HepG2 (cell line): ENCODE measurements at regions not wholly inside any gene's neighbourhood (a gene's known extent, or its start where the extent isn't known, plus 50 kb on each side); places are given as distances from the start of the nearest gene placed in this dataset.

Source experiments
- GZF1 ChIP-seq: sonication (generic); formaldehyde crosslinking; IDR thresholded peaks from 2 replicates; pipeline ENCODE4 v1.5.1; 2020; ENCODE audit warnings: mild to moderate bottlenecking, missing genetic modification reagents
- HNRNPL ChIP-seq: fragments of 200-400 bp; formaldehyde crosslinking; IDR thresholded peaks from 2 replicates; pipeline ENCODE4 v1.6.1; 2017; ENCODE audit warnings: mild to moderate bottlenecking, low read depth, low read length
- JARID2 ChIP-seq: sonication (generic); formaldehyde crosslinking; IDR thresholded peaks from 2 replicates; pipeline ENCODE4 v1.8.1; 2023; ENCODE audit warnings: missing genetic modification reagents, inconsistent platforms; ENCODE audit not compliant: insufficient replicate concordance
- JDP2 ChIP-seq: sonication (generic); formaldehyde crosslinking; IDR thresholded peaks from 2 replicates; pipeline ENCODE4 v1.8.1; 2022; ENCODE audit warnings: missing genetic modification reagents, borderline replicate concordance
- POGK ChIP-seq: sonication (generic); formaldehyde crosslinking; conservative IDR thresholded peaks from 2 replicates; pipeline ENCODE4 v1.8.0; 2022; ENCODE audit warnings: mild to moderate bottlenecking, moderate library complexity, missing genetic modification reagents
- TP53 ChIP-seq: sonication (generic); formaldehyde crosslinking; conservative IDR thresholded peaks from 2 replicates; pipeline ENCODE4 v1.4.0; 2020; ENCODE audit warnings: missing genetic modification reagents
- XRCC5 ChIP-seq: fragments of 200-400 bp; formaldehyde crosslinking; optimal IDR thresholded peaks from 2 replicates; pipeline ENCODE3; 2017; ENCODE audit warnings: mild to moderate bottlenecking, low read length
- ZBTB8A ChIP-seq: sonication (generic); formaldehyde crosslinking; IDR thresholded peaks from 2 replicates; pipeline ENCODE4 v1.4.0; 2020; ENCODE audit warnings: mild to moderate bottlenecking, low read depth, missing genetic modification reagents, borderline replicate concordance
- ZNF136 ChIP-seq: sonication (generic); formaldehyde crosslinking; IDR thresholded peaks from 2 replicates; pipeline ENCODE4 v1.8.1; 2022; ENCODE audit warnings: low read depth, mild to moderate bottlenecking, moderate library complexity, missing genetic modification reagents
- ZNF572 ChIP-seq: sonication (generic); formaldehyde crosslinking; IDR thresholded peaks from 2 replicates; pipeline ENCODE4 v1.5.1; 2020; ENCODE audit warnings: mild to moderate bottlenecking, missing genetic modification reagents
- TF ChIP-seq, protein P1 (sequence below): sonication (generic); formaldehyde crosslinking; IDR thresholded peaks from 2 replicates; pipeline ENCODE4; 2020; ENCODE audit warnings: missing genetic modification reagents, mild to moderate bottlenecking, borderline replicate concordance

GRCh38 chr13:95438297-95438696 lies 114.2 kb upstream of the CLDN10 start (continued):
- TF ChIP-seq, protein P1, sequence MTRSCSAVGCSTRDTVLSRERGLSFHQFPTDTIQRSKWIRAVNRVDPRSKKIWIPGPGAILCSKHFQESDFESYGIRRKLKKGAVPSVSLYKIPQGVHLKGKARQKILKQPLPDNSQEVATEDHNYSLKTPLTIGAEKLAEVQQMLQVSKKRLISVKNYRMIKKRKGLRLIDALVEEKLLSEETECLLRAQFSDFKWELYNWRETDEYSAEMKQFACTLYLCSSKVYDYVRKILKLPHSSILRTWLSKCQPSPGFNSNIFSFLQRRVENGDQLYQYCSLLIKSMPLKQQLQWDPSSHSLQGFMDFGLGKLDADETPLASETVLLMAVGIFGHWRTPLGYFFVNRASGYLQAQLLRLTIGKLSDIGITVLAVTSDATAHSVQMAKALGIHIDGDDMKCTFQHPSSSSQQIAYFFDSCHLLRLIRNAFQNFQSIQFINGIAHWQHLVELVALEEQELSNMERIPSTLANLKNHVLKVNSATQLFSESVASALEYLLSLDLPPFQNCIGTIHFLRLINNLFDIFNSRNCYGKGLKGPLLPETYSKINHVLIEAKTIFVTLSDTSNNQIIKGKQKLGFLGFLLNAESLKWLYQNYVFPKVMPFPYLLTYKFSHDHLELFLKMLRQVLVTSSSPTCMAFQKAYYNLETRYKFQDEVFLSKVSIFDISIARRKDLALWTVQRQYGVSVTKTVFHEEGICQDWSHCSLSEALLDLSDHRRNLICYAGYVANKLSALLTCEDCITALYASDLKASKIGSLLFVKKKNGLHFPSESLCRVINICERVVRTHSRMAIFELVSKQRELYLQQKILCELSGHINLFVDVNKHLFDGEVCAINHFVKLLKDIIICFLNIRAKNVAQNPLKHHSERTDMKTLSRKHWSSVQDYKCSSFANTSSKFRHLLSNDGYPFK (CRISPR knock-in tag) = no peak
- TF ChIP-seq JDP2 (CRISPR knock-in tag) (no peak), JARID2 (no peak), ZNF572 (CRISPR knock-in tag) (no peak), XRCC5 (no peak), ZBTB8A (CRISPR knock-in tag) (no peak), ZNF136 (CRISPR knock-in tag) (no peak), GZF1 (CRISPR knock-in tag) (no peak), TP53 (no peak), HNRNPL (no peak), POGK (CRISPR knock-in tag) (no peak)
